ENCODE measurements at regions not wholly inside any gene's neighbourhood (a gene's known extent, or its start where the extent isn't known, plus 50 kb on each side); places are given as distances from the start of the nearest gene placed in this dataset.

- TF ChIP-seq CTCF (IDR thresholded peaks at IDR 0.05; ENCODE audit: low read depth, low read length, missing control alignments): no peak
- no peak overlapping the region for H3K4me3 ChIP-seq (replicated peaks; ENCODE audit: low read depth, low read length)
- no peak for DNase-seq (ENCODE audit: extremely low read depth, low read depth)
Measured at GRCh38 chr12:128078301-128078971, 188.5 kb upstream of the TMEM132C start.

DNA sequence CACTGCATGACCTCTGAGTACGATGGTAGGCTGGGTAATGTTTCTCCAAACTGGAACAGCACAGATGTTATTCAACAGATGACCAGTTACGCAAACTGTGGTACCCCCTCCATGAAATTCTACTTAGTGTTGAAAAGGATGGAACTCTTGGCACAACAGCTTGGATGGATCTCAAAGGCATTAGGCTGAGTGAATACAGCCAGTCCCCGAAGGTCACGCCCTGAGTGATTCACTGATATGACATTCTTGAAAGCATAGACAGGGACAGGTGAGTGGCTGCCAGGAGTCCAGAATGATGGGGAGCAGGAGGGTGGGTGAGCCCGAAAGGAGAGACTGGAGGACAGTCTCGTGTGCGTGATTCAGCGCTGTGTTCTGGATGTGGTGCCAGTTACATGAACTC is 187.5 kb upstream of the TMEM132C start:
- no peak for TF ChIP-seq CTCF (IDR thresholded peaks at IDR 0.05; ENCODE audit: low read depth, low read length, missing control alignments)
- H3K4me3 ChIP-seq (replicated peaks; ENCODE audit: low read depth, low read length): no peak overlapping the region
- no peak for DNase-seq (ENCODE audit: extremely low read depth, low read depth)

DNA sequence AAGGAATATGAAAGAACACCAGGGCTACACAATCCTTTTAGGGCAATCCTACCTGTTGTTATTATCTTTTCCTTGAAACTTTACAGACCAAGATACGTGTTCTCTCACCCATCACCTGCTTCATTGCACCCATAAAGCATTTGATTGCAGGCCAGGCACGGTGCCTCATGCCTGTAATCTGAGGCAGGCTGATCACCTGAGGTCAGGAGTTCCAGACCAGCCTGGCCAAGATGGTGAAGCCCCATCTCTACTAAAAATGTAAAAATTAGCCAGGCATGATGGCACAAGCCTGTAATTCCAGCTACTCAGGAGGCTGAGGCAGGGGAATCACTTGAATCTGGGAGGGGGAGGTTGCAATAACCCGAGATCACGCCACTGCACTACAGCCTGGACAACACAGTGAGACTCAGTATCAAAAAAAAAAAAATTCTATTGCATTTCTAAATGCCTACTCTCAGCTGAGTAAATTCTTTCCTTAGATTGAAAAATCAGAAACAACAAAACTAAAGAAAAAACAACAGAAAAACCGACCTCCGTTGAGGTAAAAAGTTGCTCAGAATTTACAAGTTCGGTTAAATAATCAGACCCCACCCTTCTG is 183.7 kb upstream of the TMEM132C start:
- no peak for TF ChIP-seq CTCF (IDR thresholded peaks at IDR 0.05; ENCODE audit: low read depth, low read length, missing control alignments)
- DNase-seq (ENCODE audit: extremely low read depth, low read depth): no peak
- H3K4me3 ChIP-seq (replicated peaks; ENCODE audit: low read depth, low read length): no peak overlapping the region

DNA sequence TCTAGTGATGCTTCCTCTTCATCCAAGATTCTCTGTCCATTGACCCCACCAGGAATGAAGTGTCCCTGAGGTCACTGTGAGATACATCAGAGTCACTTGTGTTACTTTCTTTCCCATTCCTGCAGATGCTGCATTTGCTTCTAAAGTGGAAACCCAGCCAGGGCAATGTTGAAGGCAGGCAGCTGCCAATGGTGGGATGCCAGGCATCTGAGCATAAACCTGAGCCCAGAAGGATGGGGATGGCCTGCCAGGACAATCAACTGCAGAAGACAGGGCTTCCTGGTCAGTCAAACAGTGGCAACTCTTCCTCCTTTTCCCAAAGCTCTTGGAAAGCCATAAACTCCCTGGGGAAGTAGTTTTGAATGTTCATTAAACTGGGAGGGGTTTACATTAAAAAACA is 178.0 kb upstream of the TMEM132C start:
- TF ChIP-seq CTCF (IDR thresholded peaks at IDR 0.05; ENCODE audit: low read depth, low read length, missing control alignments): no peak
- no peak overlapping the region for H3K4me3 ChIP-seq (replicated peaks; ENCODE audit: low read depth, low read length)
- no peak for DNase-seq (ENCODE audit: extremely low read depth, low read depth)

DNA sequence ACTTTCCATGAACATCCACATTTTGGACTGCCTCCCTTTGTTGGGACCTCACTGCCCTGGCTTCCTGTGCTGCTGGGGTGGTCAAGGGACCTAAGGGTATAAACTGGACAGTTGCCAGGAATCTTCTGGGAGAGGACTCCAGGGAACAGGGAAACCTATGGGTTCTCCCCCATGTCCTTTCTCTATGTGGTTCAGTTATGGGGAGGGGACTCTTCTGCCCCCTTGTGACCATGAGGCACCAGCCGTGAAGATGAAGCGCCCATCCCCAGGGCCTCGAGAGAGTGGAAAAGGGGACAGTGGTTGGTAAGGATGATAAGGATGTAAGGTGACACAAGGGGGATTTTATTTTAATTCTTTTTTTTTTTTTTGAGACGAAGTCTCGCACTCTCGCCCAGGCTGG is 177.0 kb upstream of the TMEM132C start:
- DNase-seq (ENCODE audit: extremely low read depth, low read depth): no peak
- no peak for TF ChIP-seq CTCF (IDR thresholded peaks at IDR 0.05; ENCODE audit: low read depth, low read length, missing control alignments)
- no peak overlapping the region for H3K4me3 ChIP-seq (replicated peaks; ENCODE audit: low read depth, low read length)

DNA sequence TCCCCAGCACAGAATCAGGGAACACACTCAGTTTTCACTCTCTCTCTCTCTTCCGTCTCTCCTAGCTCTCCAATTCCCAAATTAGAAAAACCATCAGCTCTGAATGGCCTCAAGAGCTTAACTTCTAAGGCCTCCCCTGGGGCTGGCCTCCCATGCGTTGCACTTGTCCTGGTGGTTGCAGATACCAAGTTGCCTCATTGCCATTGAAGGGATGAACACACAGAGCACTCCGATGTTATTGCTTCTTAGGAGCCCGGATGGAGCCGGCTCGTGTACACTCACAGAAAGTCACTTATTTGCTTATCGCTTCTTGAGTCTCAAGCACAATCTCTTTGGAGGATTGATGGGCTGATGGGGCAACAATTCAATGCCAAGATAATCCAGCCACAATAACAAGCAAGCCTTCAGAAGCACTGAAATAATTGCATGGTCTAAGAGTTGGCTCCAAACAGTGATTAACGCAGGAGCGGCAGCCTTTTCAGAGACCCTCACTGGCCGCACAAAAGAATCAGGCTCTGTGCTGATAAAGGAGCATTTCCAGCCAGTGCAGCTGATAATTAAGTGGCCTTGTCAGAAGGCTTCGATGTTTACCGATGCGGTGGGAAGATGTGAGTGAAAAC is 175.8 kb upstream of the TMEM132C start:
- TF ChIP-seq CTCF (IDR thresholded peaks at IDR 0.05; ENCODE audit: low read depth, low read length, missing control alignments): no peak
- DNase-seq (ENCODE audit: extremely low read depth, low read depth): no peak
- H3K4me3 ChIP-seq (replicated peaks; ENCODE audit: low read depth, low read length): no peak overlapping the region
